SU-DHL-6 (cell line): ENCODE measurements at regions not wholly inside any gene's neighbourhood (a gene's known extent, or its start where the extent isn't known, plus 50 kb on each side); places are given as distances from the start of the nearest gene placed in this dataset.

Experiments used
- H2AFZ ChIP-seq: fragments of 200-600 bp; sonication (generic); 2 replicates; pipeline ENCODE4 v1.6.1; 2014; ENCODE audit warnings: low read depth, mild to moderate bottlenecking, moderate library complexity, mixed read lengths, antibody characterized with exemption, low read length; ENCODE audit not compliant: severe bottlenecking
- H3F3A ChIP-seq: fragments of 200-600 bp; shearing (Covaris generic); 2 replicates; pipeline ENCODE4 v1.6.0; 2016; ENCODE audit warnings: antibody characterized with exemption, mild to moderate bottlenecking; ENCODE audit not compliant: insufficient read depth
- H3K27ac ChIP-seq: fragments of 200-600 bp; sonication (generic); 2 replicates; pipeline ENCODE4 v1.5.1; 2016; ENCODE audit warnings: low read depth, mild to moderate bottlenecking, low read length, moderate library complexity, mixed read lengths
- H3K27me3 ChIP-seq: fragments of 200-600 bp; sonication (generic), shearing (Covaris generic); 2 replicates; pipeline ENCODE4 v1.6.0; 2014; ENCODE audit warnings: mild to moderate bottlenecking, low read length
- H3K36me3 ChIP-seq: fragments of 200-600 bp; sonication (generic); 2 replicates; pipeline ENCODE4 v1.6.1; 2014; ENCODE audit warnings: mild to moderate bottlenecking, low read length, mixed read lengths
- H3K4me2 ChIP-seq: fragments of 300-600, 200-600 bp; shearing (Covaris generic), sonication (generic); 2 replicates; pipeline ENCODE4 v1.6.0; 2014; ENCODE audit warnings: low read length, low read depth, mild to moderate bottlenecking; ENCODE audit not compliant: poor library complexity, severe bottlenecking
- H3K4me3 ChIP-seq: fragments of 200-600 bp; sonication (generic); 2 replicates; pipeline ENCODE4 v1.5.1; 2014; ENCODE audit warnings: antibody characterized with exemption, low read length, mild to moderate bottlenecking, mixed read lengths; ENCODE audit not compliant: insufficient read depth, poor library complexity, severe bottlenecking
- H3K79me2 ChIP-seq: fragments of 200-600 bp; sonication (generic); 2 replicates; pipeline ENCODE4 v1.6.1; 2014; ENCODE audit warnings: mild to moderate bottlenecking, low read length, moderate library complexity; ENCODE audit not compliant: insufficient read depth
- H3K9ac ChIP-seq: fragments of 200-600 bp; sonication (generic); 2 replicates; pipeline ENCODE4 v1.7.0; 2014; ENCODE audit warnings: mild to moderate bottlenecking, low read length
- H3K9me2 ChIP-seq: fragments of 200-600 bp; sonication (generic); replicated peaks from 2 replicates; pipeline ENCODE4 v1.6.1; 2014; ENCODE audit warnings: low read length; ENCODE audit not compliant: insufficient read depth
- H3K9me3 ChIP-seq: fragments of 200-600 bp; sonication (generic); 2 replicates; pipeline ENCODE4 v1.6.1; 2014; ENCODE audit warnings: low read length, mixed read lengths; ENCODE audit not compliant: insufficient read depth
- H4K20me1 ChIP-seq: fragments of 200-600 bp; sonication (generic); 2 replicates; pipeline ENCODE4 v1.6.1; 2014; ENCODE audit warnings: low read depth, mild to moderate bottlenecking, antibody characterized with exemption, low read length, moderate library complexity, mixed read lengths
- CTCF ChIP-seq: fragments of 200-600 bp; sonication (generic); IDR thresholded peaks from one replicate; pipeline ENCODE4 v1.5.1; 2017; ENCODE audit warnings: antibody characterized with exemption, mild to moderate bottlenecking, low read length, moderate library complexity; ENCODE audit not compliant: insufficient read depth, poor library complexity, severe bottlenecking
- EZH2phosphoT487 ChIP-seq: fragments of 200-600 bp; sonication (generic), shearing (Covaris generic); conservative IDR thresholded peaks from 2 replicates; pipeline ENCODE4 v1.6.1; 2018; ENCODE audit warnings: mild to moderate bottlenecking, antibody characterized with exemption, low read length, moderate library complexity, mixed read lengths

DNA sequence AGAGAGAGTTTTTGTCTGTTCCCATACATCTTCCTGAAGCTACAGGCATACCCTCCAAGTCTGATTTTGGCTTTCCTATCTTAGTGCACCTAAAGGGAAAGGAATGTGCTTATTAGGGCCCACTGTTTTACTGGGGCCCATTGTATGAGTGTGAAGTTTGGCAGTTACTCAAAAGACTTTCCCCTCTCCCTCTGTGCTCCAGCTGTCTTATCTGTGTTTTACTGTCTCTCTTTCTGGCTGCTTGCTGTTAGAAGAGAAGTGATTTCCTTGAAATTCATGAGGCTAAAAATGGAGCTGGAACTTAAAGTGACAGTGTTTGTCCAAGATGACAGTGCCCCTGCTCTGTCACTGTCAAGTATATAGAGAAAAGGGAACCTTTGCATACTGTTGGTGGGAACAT is 436.2 kb downstream of the OCA2 start:
- H3K9ac ChIP-seq, result no peak overlapping the region
- no peak overlapping the region for H3K4me2 ChIP-seq
- no peaks in the 10 kb centered on the region for H3K36me3 ChIP-seq
- H3K27ac ChIP-seq, result no peak overlapping the region
- no peak overlapping the region for H3K4me3 ChIP-seq
- no peaks in the 10 kb centered on the region for H3K79me2 ChIP-seq
- no peak for TF ChIP-seq CTCF
- no peak for TF ChIP-seq EZH2phosphoT487
- H2AFZ ChIP-seq, result no peak overlapping the region
- H3K9me2 ChIP-seq, result no peaks in the 10 kb centered on the region
- H3K9me3 ChIP-seq, result no peaks in the 10 kb centered on the region
- no peaks in the 10 kb centered on the region for H4K20me1 ChIP-seq
- no peaks in the 10 kb centered on the region for H3F3A ChIP-seq
- H3K27me3 ChIP-seq, result no peaks in the 10 kb centered on the region

GRCh38 chr15:27660676-27661075 is 438.4 kb downstream of the OCA2 start:
- TF ChIP-seq EZH2phosphoT487 (no peak), CTCF (no peak)
- no peak overlapping the region for H3K27ac ChIP-seq

GRCh38 chr15:27656296-27656987 is 442.7 kb downstream of the OCA2 start:
- no peaks in the 10 kb centered on the region for H3K9me3 ChIP-seq
- no peaks in the 10 kb centered on the region for H3K27me3 ChIP-seq
- H2AFZ ChIP-seq, result no peak overlapping the region
- no peaks in the 10 kb centered on the region for H4K20me1 ChIP-seq
- no peaks in the 10 kb centered on the region for H3K79me2 ChIP-seq
- no peak overlapping the region for H3K4me2 ChIP-seq
- no peaks in the 10 kb centered on the region for H3K36me3 ChIP-seq
- H3K27ac ChIP-seq, result no peak overlapping the region
- no peak overlapping the region for H3K4me3 ChIP-seq
- no peak overlapping the region for H3K9ac ChIP-seq
- no peaks in the 10 kb centered on the region for H3F3A ChIP-seq
- no peaks in the 10 kb centered on the region for H3K9me2 ChIP-seq
- TF ChIP-seq EZH2phosphoT487, result no peak
- TF ChIP-seq CTCF, result no peak

More at GRCh38 chr15:27660676-27661075, 438.4 kb downstream of the OCA2 start:
- no peak overlapping the region for H3K4me2 ChIP-seq
- H3K9ac ChIP-seq, result no peak overlapping the region
- no peaks in the 10 kb centered on the region for H3F3A ChIP-seq
- no peak overlapping the region for H2AFZ ChIP-seq
- no peaks in the 10 kb centered on the region for H3K79me2 ChIP-seq
- no peaks in the 10 kb centered on the region for H3K9me2 ChIP-seq
- H3K36me3 ChIP-seq, result no peaks in the 10 kb centered on the region
- H3K9me3 ChIP-seq, result no peaks in the 10 kb centered on the region
- no peaks in the 10 kb centered on the region for H3K27me3 ChIP-seq
- H4K20me1 ChIP-seq, result no peaks in the 10 kb centered on the region
- H3K4me3 ChIP-seq, result no peak overlapping the region
